IMR-90 (cell line): ENCODE measurements at regions not wholly inside any gene's neighbourhood (a gene's known extent, or its start where the extent isn't known, plus 50 kb on each side); places are given as distances from the start of the nearest gene placed in this dataset.

Experiments
- BHLHE40 ChIP-seq: fragments of 150-350 bp; IDR thresholded peaks from 2 replicates; pipeline ENCODE4 v1.6.1; 2016; ENCODE audit warnings: mild to moderate bottlenecking, low read depth, low read length
- CEBPB ChIP-seq: IDR thresholded peaks from 2 replicates; pipeline ENCODE4 v1.6.1; 2012; ENCODE audit warnings: low read depth, low read length, improper control_type of control experiment
- CHD1 ChIP-seq: IDR thresholded peaks from 2 replicates; pipeline ENCODE4 v1.6.1; 2012; ENCODE audit warnings: low read depth, low read length, improper control_type of control experiment
- CTCF ChIP-seq: conservative IDR thresholded peaks from 2 replicates; pipeline ENCODE4 v1.5.1; 2012; ENCODE audit warnings: mild to moderate bottlenecking, low read depth, low read length, improper control_type of control experiment
- MAFK ChIP-seq: IDR thresholded peaks from 2 replicates; pipeline ENCODE4 v1.6.1; 2012; ENCODE audit warnings: low read depth, low read length, improper control_type of control experiment
- POLR2A ChIP-seq: IDR thresholded peaks from 2 replicates; pipeline ENCODE4 v1.6.1; 2012; ENCODE audit warnings: mild to moderate bottlenecking, low read depth, low read length
- SMC3 ChIP-seq: fragments of 150-350 bp; IDR thresholded peaks from 2 replicates; pipeline ENCODE4 v1.6.1; 2016; ENCODE audit warnings: low read depth, mild to moderate bottlenecking, antibody characterized with exemption, low read length, moderate library complexity
- USF2 ChIP-seq: fragments of 150-350 bp; IDR thresholded peaks from 2 replicates; pipeline ENCODE4 v1.6.1; 2017; ENCODE audit warnings: mild to moderate bottlenecking, antibody characterized with exemption, low read length, low read depth

GRCh38 chr17:56021681-56022190, 131.5 kb upstream of the ANKFN1 start:
- TF ChIP-seq MAFK (no peak), CTCF (no peak), USF2 (no peak), POLR2A (no peak), CHD1 (no peak), SMC3 (no peak), BHLHE40 (no peak), CEBPB (no peak)
